ENCODE measurements at regions not wholly inside any gene's neighbourhood (a gene's known extent, or its start where the extent isn't known, plus 50 kb on each side); places are given as distances from the start of the nearest gene placed in this dataset.
"Not testable (repeated sequence)": the region's sequence is repeated elsewhere in the genome, so short reads cannot be mapped to it uniquely, and the experiment has no call there.

- H2BK5ac ChIP-seq (ENCODE audit: low read depth, low read length, poor library complexity, severe bottlenecking): no peak overlapping the region
Observed at GRCh38 chr5:162593881-162594280, 526.3 kb downstream of the GABRG2 start.

GRCh38 chr5:162603443-162604070 lies 536.0 kb downstream of the GABRG2 start:
- H4K8ac ChIP-seq (ENCODE audit: low read length): no peak overlapping the region

More at GRCh38 chr5:162593881-162594280, 526.3 kb downstream of the GABRG2 start:
- Histone ChIP-seq H3K4me1 (ENCODE audit: control insufficient read depth, insufficient read depth, low read depth, low read length) (no peaks in the 10 kb centered on the region), H3K9ac (ENCODE audit: low read length) (no peak overlapping the region), H3K27me3 (ENCODE audit: control insufficient read depth in 1 of 2, insufficient read depth in 1 of 2, low read length in 2 of 2) (no peaks in the 10 kb centered on the region), H2BK15ac (ENCODE audit: low read depth, poor library complexity, severe bottlenecking) (no peak overlapping the region), H3K23ac (ENCODE audit: low read length in 2 of 2) (no peak overlapping the region), H3K27ac (ENCODE audit: low read length, poor library complexity, severe bottlenecking) (no peak overlapping the region), H4K8ac (ENCODE audit: low read length) (no peak overlapping the region), H2AK5ac (ENCODE audit: low read length, severe bottlenecking) (no peak overlapping the region), H2AFZ (ENCODE audit: low read depth, low read length) (no peak overlapping the region), H3K9me3 (ENCODE audit: control insufficient read depth, low read length) (peaks cover 38% of the 10 kb centered on the region), H3K36me3 (ENCODE audit: control insufficient read depth in 1 of 2, insufficient read depth in 2 of 2, low read depth in 1 of 2, low read length in 2 of 2) (no peaks in the 10 kb centered on the region), H3K4ac (ENCODE audit: low read depth in 1 of 2, low read length in 2 of 2) (no peak overlapping the region), H2BK120ac (ENCODE audit: low read depth, low read length) (no peak overlapping the region), H3K18ac (ENCODE audit: low read depth in 1 of 2, low read length in 2 of 2) (no peak overlapping the region), H4K91ac (ENCODE audit: low read length) (no peak overlapping the region), H2BK12ac (ENCODE audit: low read length in 2 of 2) (no peak overlapping the region), H3K14ac (ENCODE audit: low read length in 2 of 2) (no peak overlapping the region), H3K4me3 (ENCODE audit: insufficient read depth in 1 of 2, low read depth in 1 of 2, low read length in 2 of 2) (no peak overlapping the region), H3K79me1 (replicated peaks; ENCODE audit: low read length, poor library complexity, severe bottlenecking) (no peaks in the 10 kb centered on the region), H3K4me2 (ENCODE audit: low read length, poor library complexity, severe bottlenecking) (no peak overlapping the region)
- no CpG with 5 or more reads among the region's 1 CpG for WGBS
- DNase-seq: no peak

GRCh38 chr5:162607879-162608278 lies 540.3 kb downstream of the GABRG2 start:
- no peaks in the 10 kb centered on the region for H3K27me3 ChIP-seq (ENCODE audit: control insufficient read depth in 1 of 2, insufficient read depth in 1 of 2, low read length in 2 of 2)

More at GRCh38 chr5:162603443-162604070, 536.0 kb downstream of the GABRG2 start:
- H3K14ac ChIP-seq (ENCODE audit: low read length in 2 of 2): no peak overlapping the region
- H3K4me1 ChIP-seq (ENCODE audit: control insufficient read depth, insufficient read depth, low read depth, low read length): no peaks in the 10 kb centered on the region
- H3K18ac ChIP-seq (ENCODE audit: low read depth in 1 of 2, low read length in 2 of 2): no peak overlapping the region
- H3K4me3 ChIP-seq (ENCODE audit: insufficient read depth in 1 of 2, low read depth in 1 of 2, low read length in 2 of 2): no peak overlapping the region
- H3K4ac ChIP-seq (ENCODE audit: low read depth in 1 of 2, low read length in 2 of 2): no peak overlapping the region
- no peak overlapping the region for H3K23ac ChIP-seq (ENCODE audit: low read length in 2 of 2)
- no peak overlapping the region for H3K27ac ChIP-seq (ENCODE audit: low read length, poor library complexity, severe bottlenecking)
- H2BK15ac ChIP-seq (ENCODE audit: low read depth, poor library complexity, severe bottlenecking): no peak overlapping the region
- DNase-seq: no peak
- no peak overlapping the region for H3K4me2 ChIP-seq (ENCODE audit: low read length, poor library complexity, severe bottlenecking)
- H2BK5ac ChIP-seq (ENCODE audit: low read depth, low read length, poor library complexity, severe bottlenecking): no peak overlapping the region
- H2AK5ac ChIP-seq (ENCODE audit: low read length, severe bottlenecking): no peak overlapping the region
- no peak overlapping the region for H4K91ac ChIP-seq (ENCODE audit: low read length)
- no peak overlapping the region for H2AFZ ChIP-seq (ENCODE audit: low read depth, low read length)
- H2BK12ac ChIP-seq (ENCODE audit: low read length in 2 of 2): no peak overlapping the region
- H3K79me1 ChIP-seq (replicated peaks; ENCODE audit: low read length, poor library complexity, severe bottlenecking): no peaks in the 10 kb centered on the region
- no peaks in the 10 kb centered on the region for H3K36me3 ChIP-seq (ENCODE audit: control insufficient read depth in 1 of 2, insufficient read depth in 2 of 2, low read depth in 1 of 2, low read length in 2 of 2)
- H3K27me3 ChIP-seq (ENCODE audit: control insufficient read depth in 1 of 2, insufficient read depth in 1 of 2, low read length in 2 of 2): no peaks in the 10 kb centered on the region
- no peak overlapping the region for H2BK120ac ChIP-seq (ENCODE audit: low read depth, low read length)
- H3K9ac ChIP-seq (ENCODE audit: low read length): no peak overlapping the region
- WGBS: 31% methylated on average over 2 of the region's 3 CpGs
- H3K9me3 ChIP-seq (ENCODE audit: control insufficient read depth, low read length): peaks cover 34% of the 10 kb centered on the region

GRCh38 chr5:162621726-162622263 lies 554.2 kb downstream of the GABRG2 start:
- H3K4me3 ChIP-seq (ENCODE audit: insufficient read depth in 1 of 2, low read depth in 1 of 2, low read length in 2 of 2); H3K9ac ChIP-seq (ENCODE audit: low read length); H3K79me1 ChIP-seq (replicated peaks; ENCODE audit: low read length, poor library complexity, severe bottlenecking); H2BK120ac ChIP-seq (ENCODE audit: low read depth, low read length); H2BK12ac ChIP-seq (ENCODE audit: low read length in 2 of 2); H3K4me2 ChIP-seq (ENCODE audit: low read length, poor library complexity, severe bottlenecking); H3K27me3 ChIP-seq (ENCODE audit: control insufficient read depth in 1 of 2, insufficient read depth in 1 of 2, low read length in 2 of 2); H2BK5ac ChIP-seq (ENCODE audit: low read depth, low read length, poor library complexity, severe bottlenecking); H3K14ac ChIP-seq (ENCODE audit: low read length in 2 of 2); H3K18ac ChIP-seq (ENCODE audit: low read depth in 1 of 2, low read length in 2 of 2); DNase-seq; H3K4me1 ChIP-seq (ENCODE audit: control insufficient read depth, insufficient read depth, low read depth, low read length); H3K4ac ChIP-seq (ENCODE audit: low read depth in 1 of 2, low read length in 2 of 2); H2AK5ac ChIP-seq (ENCODE audit: low read length, severe bottlenecking); H2BK15ac ChIP-seq (ENCODE audit: low read depth, poor library complexity, severe bottlenecking); H4K91ac ChIP-seq (ENCODE audit: low read length); H3K36me3 ChIP-seq (ENCODE audit: control insufficient read depth in 1 of 2, insufficient read depth in 2 of 2, low read depth in 1 of 2, low read length in 2 of 2); H2AFZ ChIP-seq (ENCODE audit: low read depth, low read length); H4K8ac ChIP-seq (ENCODE audit: low read length); H3K27ac ChIP-seq (ENCODE audit: low read length, poor library complexity, severe bottlenecking); H3K23ac ChIP-seq (ENCODE audit: low read length in 2 of 2): not testable (repeated sequence)
- H3K9me3 ChIP-seq (ENCODE audit: control insufficient read depth, low read length): peaks cover 32% of the 10 kb centered on the region
- 87% methylated on average over 26 of the region's 26 CpGs for WGBS

More at GRCh38 chr5:162607879-162608278, 540.3 kb downstream of the GABRG2 start:
- Histone ChIP-seq H2BK120ac (ENCODE audit: low read depth, low read length) (no peak overlapping the region), H3K79me1 (replicated peaks; ENCODE audit: low read length, poor library complexity, severe bottlenecking) (no peaks in the 10 kb centered on the region), H2BK5ac (ENCODE audit: low read depth, low read length, poor library complexity, severe bottlenecking) (no peak overlapping the region), H3K4me2 (ENCODE audit: low read length, poor library complexity, severe bottlenecking) (no peak overlapping the region), H3K4me1 (ENCODE audit: control insufficient read depth, insufficient read depth, low read depth, low read length) (no peaks in the 10 kb centered on the region), H3K14ac (ENCODE audit: low read length in 2 of 2) (no peak overlapping the region), H2BK15ac (ENCODE audit: low read depth, poor library complexity, severe bottlenecking) (no peak overlapping the region), H3K23ac (ENCODE audit: low read length in 2 of 2) (no peak overlapping the region), H3K9me3 (ENCODE audit: control insufficient read depth, low read length) (peaks cover 14% of the 10 kb centered on the region), H3K4me3 (ENCODE audit: insufficient read depth in 1 of 2, low read depth in 1 of 2, low read length in 2 of 2) (no peak overlapping the region), H3K4ac (ENCODE audit: low read depth in 1 of 2, low read length in 2 of 2) (no peak overlapping the region), H2AFZ (ENCODE audit: low read depth, low read length) (no peak overlapping the region), H3K27ac (ENCODE audit: low read length, poor library complexity, severe bottlenecking) (no peak overlapping the region), H3K9ac (ENCODE audit: low read length) (no peak overlapping the region), H4K8ac (ENCODE audit: low read length) (no peak overlapping the region), H3K18ac (ENCODE audit: low read depth in 1 of 2, low read length in 2 of 2) (no peak overlapping the region), H2BK12ac (ENCODE audit: low read length in 2 of 2) (no peak overlapping the region), H2AK5ac (ENCODE audit: low read length, severe bottlenecking) (no peak overlapping the region), H4K91ac (ENCODE audit: low read length) (no peak overlapping the region), H3K36me3 (ENCODE audit: control insufficient read depth in 1 of 2, insufficient read depth in 2 of 2, low read depth in 1 of 2, low read length in 2 of 2) (no peaks in the 10 kb centered on the region)
- DNase-seq: no peak
- 86% methylated on average over 1 of the region's 4 CpGs for WGBS
